Stimulated activated CD4-positive, alpha-beta T cell treated with anti-CD3 and anti-CD28 coated beads, Interleukin-12 subunit alpha, Interleukin-12 subunit beta, amount 100 ng/mL, for 24 hours (primary cell): ENCODE measurements at regions not wholly inside any gene's neighbourhood (a gene's known extent, or its start where the extent isn't known, plus 50 kb on each side); places are given as distances from the start of the nearest gene placed in this dataset.

Experiments used
- DNase-seq, 2 experiments: peaks; one replicate each; pipeline ENCODE4 v3.0.0-alpha.2; 2020; ENCODE audit warnings: low read depth in 2 of 2

GRCh38 chr2:62281663-62282062 lies 85.7 kb downstream of the B3GNT2 start:
- DNase-seq = no peak

- DNase-seq = no peak
Observed at GRCh38 chr2:62277688-62278087, 81.8 kb downstream of the B3GNT2 start.
